ENCODE measurements at regions not wholly inside any gene's neighbourhood (a gene's known extent, or its start where the extent isn't known, plus 50 kb on each side); places are given as distances from the start of the nearest gene placed in this dataset.

DNA sequence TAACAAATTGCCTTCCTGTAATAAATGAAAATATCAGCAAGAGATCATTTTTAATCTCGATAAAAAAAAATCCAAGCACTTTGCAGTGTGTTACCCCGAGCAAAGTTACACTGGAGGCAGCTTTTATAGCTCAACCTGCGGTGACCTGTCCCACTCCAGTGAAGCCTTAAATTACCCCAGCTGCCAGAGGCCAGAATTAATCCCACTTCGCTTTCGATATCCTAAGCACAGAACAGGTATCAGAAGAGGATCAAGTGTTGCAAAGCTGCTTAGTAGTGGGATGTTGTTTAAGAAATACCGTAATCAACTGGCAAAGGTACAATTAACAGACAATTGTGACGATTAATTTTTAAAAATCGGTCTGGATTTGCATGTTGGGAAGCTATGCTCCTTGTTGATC lies 314.0 kb downstream of the AGTPBP1 start:
- TF ChIP-seq CTCF (IDR thresholded peaks at IDR 0.05; ENCODE audit: poor library complexity, severe bottlenecking) (no peak), EP300 (conservative IDR thresholded peaks at IDR 0.05; ENCODE audit: poor library complexity, severe bottlenecking) (no peak), POLR2AphosphoS5 (IDR thresholded peaks at IDR 0.05) (no peak), MXI1 (conservative IDR thresholded peaks at IDR 0.05; ENCODE audit: poor library complexity, severe bottlenecking) (no peak), TAF1 (IDR thresholded peaks at IDR 0.05; ENCODE audit: low read depth) (no peak), EZH2 (IDR thresholded peaks at IDR 0.05; ENCODE audit: borderline replicate concordance, insufficient read depth, low read length, poor library complexity, severe bottlenecking) (no peak), REST (IDR thresholded peaks at IDR 0.05; ENCODE audit: borderline replicate concordance) (no peak), RAD21 (conservative IDR thresholded peaks at IDR 0.05) (no peak), SMC3 (conservative IDR thresholded peaks at IDR 0.05; ENCODE audit: poor library complexity) (no peak)
